Activated CD4-positive, alpha-beta T cell treated with anti-CD3 and anti-CD28 coated beads, Interleukin-10, Interleukin-2, amounts not matched to agents 100 ng/mL and 50 ng/mL, durations not matched to agents 16 hours and 8 hours (primary cell): ENCODE measurements at regions not wholly inside any gene's neighbourhood (a gene's known extent, or its start where the extent isn't known, plus 50 kb on each side); places are given as distances from the start of the nearest gene placed in this dataset.

Experiments used
- DNase-seq: peaks from one replicate; pipeline ENCODE4 v3.0.0-alpha.2; 2020

GRCh38 chr6:50236164-50236563, 186.4 kb upstream of the DEFB112 start:
- DNase-seq: no peak

- DNase-seq: no peak
Measured at GRCh38 chr6:50239853-50240252, 190.1 kb upstream of the DEFB112 start.

GRCh38 chr6:50240986-50241385, 191.3 kb upstream of the DEFB112 start:
- no peak for DNase-seq

- DNase-seq: no peak
Measured at GRCh38 chr6:50249493-50249892, 199.8 kb upstream of the DEFB112 start.

GRCh38 chr6:50257322-50257721, 207.6 kb upstream of the DEFB112 start:
- DNase-seq: no peak

GRCh38 chr6:50259903-50260302, 210.2 kb upstream of the DEFB112 start:
- no peak for DNase-seq

GRCh38 chr6:50264995-50265571, 215.4 kb upstream of the DEFB112 start:
- no peak for DNase-seq

- no peak for DNase-seq
Measured at GRCh38 chr6:50270415-50270814, 220.7 kb upstream of the DEFB112 start.

- no peak for DNase-seq
Measured at GRCh38 chr6:50271266-50271665, 221.5 kb upstream of the DEFB112 start.

- DNase-seq: no peak
Measured at GRCh38 chr6:50271817-50272216, 222.1 kb upstream of the DEFB112 start.

- no peak for DNase-seq
Measured at GRCh38 chr6:50272611-50273010, 222.9 kb upstream of the DEFB112 start.

GRCh38 chr6:50276771-50277261, 227.1 kb upstream of the DEFB112 start:
- no peak for DNase-seq

- no peak for DNase-seq
Measured at GRCh38 chr6:50277774-50278173, 228.0 kb upstream of the DEFB112 start.

- DNase-seq: no peak
Measured at GRCh38 chr6:50278663-50279062, 228.9 kb upstream of the DEFB112 start.

GRCh38 chr6:50285735-50286134, 236.0 kb upstream of the DEFB112 start:
- no peak for DNase-seq

GRCh38 chr6:50288241-50288640, 238.5 kb upstream of the DEFB112 start:
- DNase-seq: no peak

- no peak for DNase-seq
Measured at GRCh38 chr6:50288881-50289280, 239.2 kb upstream of the DEFB112 start.

- no peak for DNase-seq
Measured at GRCh38 chr6:50289366-50289765, 239.6 kb upstream of the DEFB112 start.

GRCh38 chr6:50301307-50301706, 251.6 kb upstream of the DEFB112 start:
- DNase-seq: no peak

- DNase-seq: peak; percentile 5
Measured at GRCh38 chr6:50305660-50306059, 255.9 kb upstream of the DEFB112 start.

- DNase-seq: no peak
Measured at GRCh38 chr6:50318536-50318935, 268.8 kb upstream of the DEFB112 start.

- no peak for DNase-seq
Measured at GRCh38 chr6:50330347-50330746, 280.6 kb upstream of the DEFB112 start.

GRCh38 chr6:50330963-50331362, 281.2 kb upstream of the DEFB112 start:
- no peak for DNase-seq

- no peak for DNase-seq
Measured at GRCh38 chr6:50333696-50334095, 284.0 kb upstream of the DEFB112 start.

- DNase-seq: no peak
Measured at GRCh38 chr6:50337532-50338122, 287.9 kb upstream of the DEFB112 start.
